ENCODE measurements at regions not wholly inside any gene's neighbourhood (a gene's known extent, or its start where the extent isn't known, plus 50 kb on each side); places are given as distances from the start of the nearest gene placed in this dataset.

- no peak for TF ChIP-seq CTCF (conservative IDR thresholded peaks at IDR 0.05; ENCODE audit: low read depth, low read length)
- no peak for DNase-seq (ENCODE audit: low read depth)
- no peak overlapping the region for H3K4me3 ChIP-seq (ENCODE audit: low read depth, low read length)
Measured at GRCh38 chr3:30248423-30248822, 358.0 kb upstream of the TGFBR2 start.

GRCh38 chr3:30252474-30252873 lies 353.9 kb upstream of the TGFBR2 start:
- DNase-seq (ENCODE audit: low read depth): no peak
- TF ChIP-seq CTCF (conservative IDR thresholded peaks at IDR 0.05; ENCODE audit: low read depth, low read length): no peak
- H3K4me3 ChIP-seq (ENCODE audit: low read depth, low read length): no peak overlapping the region

- no peak for TF ChIP-seq CTCF (conservative IDR thresholded peaks at IDR 0.05; ENCODE audit: low read depth, low read length)
- H3K4me3 ChIP-seq (ENCODE audit: low read depth, low read length): no peak overlapping the region
- DNase-seq (ENCODE audit: low read depth): no peak
Measured at GRCh38 chr3:30253832-30254231, 352.6 kb upstream of the TGFBR2 start.

GRCh38 chr3:30256474-30256873 lies 349.9 kb upstream of the TGFBR2 start:
- TF ChIP-seq CTCF (conservative IDR thresholded peaks at IDR 0.05; ENCODE audit: low read depth, low read length): no peak
- no peak for DNase-seq (ENCODE audit: low read depth)

GRCh38 chr3:30258426-30259392 lies 347.7 kb upstream of the TGFBR2 start:
- no peak overlapping the region for H3K4me3 ChIP-seq (ENCODE audit: low read depth, low read length)
- no peak for DNase-seq (ENCODE audit: low read depth)
- no peak for TF ChIP-seq CTCF (conservative IDR thresholded peaks at IDR 0.05; ENCODE audit: low read depth, low read length)

More at GRCh38 chr3:30256474-30256873, 349.9 kb upstream of the TGFBR2 start:
- no peak overlapping the region for H3K4me3 ChIP-seq (ENCODE audit: low read depth, low read length)

GRCh38 chr3:30259730-30260129 lies 346.7 kb upstream of the TGFBR2 start:
- H3K4me3 ChIP-seq (ENCODE audit: low read depth, low read length): no peak overlapping the region
- no peak for TF ChIP-seq CTCF (conservative IDR thresholded peaks at IDR 0.05; ENCODE audit: low read depth, low read length)
- DNase-seq (ENCODE audit: low read depth): no peak

- no peak overlapping the region for H3K4me3 ChIP-seq (ENCODE audit: low read depth, low read length)
- DNase-seq (ENCODE audit: low read depth): no peak
- no peak for TF ChIP-seq CTCF (conservative IDR thresholded peaks at IDR 0.05; ENCODE audit: low read depth, low read length)
Measured at GRCh38 chr3:30260762-30261161, 345.6 kb upstream of the TGFBR2 start.
